WTC11 (cell line): ENCODE measurements at regions not wholly inside any gene's neighbourhood (a gene's known extent, or its start where the extent isn't known, plus 50 kb on each side); places are given as distances from the start of the nearest gene placed in this dataset.

Source experiments
- CREM ChIP-seq: sonication (generic); formaldehyde crosslinking; IDR thresholded peaks from 2 replicates; pipeline ENCODE4 v1.8.1; 2022; ENCODE audit warnings: mild to moderate bottlenecking, missing genetic modification reagents, moderate library complexity
- IRF2 ChIP-seq: sonication (generic); formaldehyde crosslinking; IDR thresholded peaks from 2 replicates; pipeline ENCODE4 v1.8.0; 2022; ENCODE audit warnings: low read depth, missing genetic modification reagents, borderline replicate concordance
- ZNF232 ChIP-seq: sonication (generic); formaldehyde crosslinking; IDR thresholded peaks from 2 replicates; pipeline ENCODE4 v1.8.0; 2022; ENCODE audit warnings: mild to moderate bottlenecking, missing genetic modification reagents
- ZNF263 ChIP-seq: sonication (generic); formaldehyde crosslinking; IDR thresholded peaks from 2 replicates; pipeline ENCODE4 v1.8.1; 2022; ENCODE audit warnings: low read depth, mild to moderate bottlenecking, moderate library complexity, missing genetic modification reagents
- TF ChIP-seq, protein P1 (sequence below): sonication (generic); formaldehyde crosslinking; IDR thresholded peaks from 2 replicates; pipeline ENCODE4 v1.8.1; 2022; ENCODE audit warnings: low read depth, missing genetic modification reagents, borderline replicate concordance
- TF ChIP-seq, protein P2 (sequence below): sonication (generic); formaldehyde crosslinking; IDR thresholded peaks from 2 replicates; pipeline ENCODE4 v1.8.1; 2023; ENCODE audit warnings: mild to moderate bottlenecking, missing genetic modification reagents, borderline replicate concordance
- TF ChIP-seq, protein P3 (sequence below): fragments of 200-600 bp; IDR thresholded peaks from 2 replicates; pipeline ENCODE4 v1.8.0; 2022; ENCODE audit warnings: antibody characterized with exemption
- TF ChIP-seq, protein P4 (sequence below): sonication (generic); formaldehyde crosslinking; conservative IDR thresholded peaks from 2 replicates; pipeline ENCODE4 v1.8.1; 2023; ENCODE audit warnings: mild to moderate bottlenecking, low read depth, missing genetic modification reagents, moderate library complexity

DNA sequence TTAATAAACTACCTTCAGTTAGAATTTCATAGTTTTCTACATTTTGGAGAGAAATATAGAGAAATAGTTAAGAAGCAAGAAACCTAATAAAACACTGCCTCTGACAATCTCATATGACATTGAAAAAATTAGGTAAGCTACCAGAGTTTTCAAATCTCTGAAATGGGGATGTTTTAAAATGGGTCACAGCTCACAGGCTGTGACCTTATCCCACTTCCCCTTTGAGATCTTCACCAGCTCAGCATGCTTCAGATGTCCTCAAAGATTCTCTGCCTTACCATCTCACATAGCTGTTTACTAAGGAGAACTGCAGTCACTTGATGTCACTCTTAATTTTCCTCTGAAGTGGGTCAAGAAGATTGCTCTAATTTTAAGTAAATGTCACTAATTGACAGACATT is 717.8 kb downstream of the JRKL start:
- TF ChIP-seq, protein P1, sequence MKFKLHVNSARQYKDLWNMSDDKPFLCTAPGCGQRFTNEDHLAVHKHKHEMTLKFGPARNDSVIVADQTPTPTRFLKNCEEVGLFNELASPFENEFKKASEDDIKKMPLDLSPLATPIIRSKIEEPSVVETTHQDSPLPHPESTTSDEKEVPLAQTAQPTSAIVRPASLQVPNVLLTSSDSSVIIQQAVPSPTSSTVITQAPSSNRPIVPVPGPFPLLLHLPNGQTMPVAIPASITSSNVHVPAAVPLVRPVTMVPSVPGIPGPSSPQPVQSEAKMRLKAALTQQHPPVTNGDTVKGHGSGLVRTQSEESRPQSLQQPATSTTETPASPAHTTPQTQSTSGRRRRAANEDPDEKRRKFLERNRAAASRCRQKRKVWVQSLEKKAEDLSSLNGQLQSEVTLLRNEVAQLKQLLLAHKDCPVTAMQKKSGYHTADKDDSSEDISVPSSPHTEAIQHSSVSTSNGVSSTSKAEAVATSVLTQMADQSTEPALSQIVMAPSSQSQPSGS: no peak
- TF ChIP-seq, protein P2, sequence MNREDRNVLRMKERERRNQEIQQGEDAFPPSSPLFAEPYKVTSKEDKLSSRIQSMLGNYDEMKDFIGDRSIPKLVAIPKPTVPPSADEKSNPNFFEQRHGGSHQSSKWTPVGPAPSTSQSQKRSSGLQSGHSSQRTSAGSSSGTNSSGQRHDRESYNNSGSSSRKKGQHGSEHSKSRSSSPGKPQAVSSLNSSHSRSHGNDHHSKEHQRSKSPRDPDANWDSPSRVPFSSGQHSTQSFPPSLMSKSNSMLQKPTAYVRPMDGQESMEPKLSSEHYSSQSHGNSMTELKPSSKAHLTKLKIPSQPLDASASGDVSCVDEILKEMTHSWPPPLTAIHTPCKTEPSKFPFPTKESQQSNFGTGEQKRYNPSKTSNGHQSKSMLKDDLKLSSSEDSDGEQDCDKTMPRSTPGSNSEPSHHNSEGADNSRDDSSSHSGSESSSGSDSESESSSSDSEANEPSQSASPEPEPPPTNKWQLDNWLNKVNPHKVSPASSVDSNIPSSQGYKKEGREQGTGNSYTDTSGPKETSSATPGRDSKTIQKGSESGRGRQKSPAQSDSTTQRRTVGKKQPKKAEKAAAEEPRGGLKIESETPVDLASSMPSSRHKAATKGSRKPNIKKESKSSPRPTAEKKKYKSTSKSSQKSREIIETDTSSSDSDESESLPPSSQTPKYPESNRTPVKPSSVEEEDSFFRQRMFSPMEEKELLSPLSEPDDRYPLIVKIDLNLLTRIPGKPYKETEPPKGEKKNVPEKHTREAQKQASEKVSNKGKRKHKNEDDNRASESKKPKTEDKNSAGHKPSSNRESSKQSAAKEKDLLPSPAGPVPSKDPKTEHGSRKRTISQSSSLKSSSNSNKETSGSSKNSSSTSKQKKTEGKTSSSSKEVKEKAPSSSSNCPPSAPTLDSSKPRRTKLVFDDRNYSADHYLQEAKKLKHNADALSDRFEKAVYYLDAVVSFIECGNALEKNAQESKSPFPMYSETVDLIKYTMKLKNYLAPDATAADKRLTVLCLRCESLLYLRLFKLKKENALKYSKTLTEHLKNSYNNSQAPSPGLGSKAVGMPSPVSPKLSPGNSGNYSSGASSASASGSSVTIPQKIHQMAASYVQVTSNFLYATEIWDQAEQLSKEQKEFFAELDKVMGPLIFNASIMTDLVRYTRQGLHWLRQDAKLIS (CRISPR knock-in tag): no peak
- TF ChIP-seq, protein P3, sequence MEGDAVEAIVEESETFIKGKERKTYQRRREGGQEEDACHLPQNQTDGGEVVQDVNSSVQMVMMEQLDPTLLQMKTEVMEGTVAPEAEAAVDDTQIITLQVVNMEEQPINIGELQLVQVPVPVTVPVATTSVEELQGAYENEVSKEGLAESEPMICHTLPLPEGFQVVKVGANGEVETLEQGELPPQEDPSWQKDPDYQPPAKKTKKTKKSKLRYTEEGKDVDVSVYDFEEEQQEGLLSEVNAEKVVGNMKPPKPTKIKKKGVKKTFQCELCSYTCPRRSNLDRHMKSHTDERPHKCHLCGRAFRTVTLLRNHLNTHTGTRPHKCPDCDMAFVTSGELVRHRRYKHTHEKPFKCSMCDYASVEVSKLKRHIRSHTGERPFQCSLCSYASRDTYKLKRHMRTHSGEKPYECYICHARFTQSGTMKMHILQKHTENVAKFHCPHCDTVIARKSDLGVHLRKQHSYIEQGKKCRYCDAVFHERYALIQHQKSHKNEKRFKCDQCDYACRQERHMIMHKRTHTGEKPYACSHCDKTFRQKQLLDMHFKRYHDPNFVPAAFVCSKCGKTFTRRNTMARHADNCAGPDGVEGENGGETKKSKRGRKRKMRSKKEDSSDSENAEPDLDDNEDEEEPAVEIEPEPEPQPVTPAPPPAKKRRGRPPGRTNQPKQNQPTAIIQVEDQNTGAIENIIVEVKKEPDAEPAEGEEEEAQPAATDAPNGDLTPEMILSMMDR: no peak
- TF ChIP-seq CREM (CRISPR knock-in tag): no peak
- TF ChIP-seq ZNF263: no peak
- TF ChIP-seq, protein P4, sequence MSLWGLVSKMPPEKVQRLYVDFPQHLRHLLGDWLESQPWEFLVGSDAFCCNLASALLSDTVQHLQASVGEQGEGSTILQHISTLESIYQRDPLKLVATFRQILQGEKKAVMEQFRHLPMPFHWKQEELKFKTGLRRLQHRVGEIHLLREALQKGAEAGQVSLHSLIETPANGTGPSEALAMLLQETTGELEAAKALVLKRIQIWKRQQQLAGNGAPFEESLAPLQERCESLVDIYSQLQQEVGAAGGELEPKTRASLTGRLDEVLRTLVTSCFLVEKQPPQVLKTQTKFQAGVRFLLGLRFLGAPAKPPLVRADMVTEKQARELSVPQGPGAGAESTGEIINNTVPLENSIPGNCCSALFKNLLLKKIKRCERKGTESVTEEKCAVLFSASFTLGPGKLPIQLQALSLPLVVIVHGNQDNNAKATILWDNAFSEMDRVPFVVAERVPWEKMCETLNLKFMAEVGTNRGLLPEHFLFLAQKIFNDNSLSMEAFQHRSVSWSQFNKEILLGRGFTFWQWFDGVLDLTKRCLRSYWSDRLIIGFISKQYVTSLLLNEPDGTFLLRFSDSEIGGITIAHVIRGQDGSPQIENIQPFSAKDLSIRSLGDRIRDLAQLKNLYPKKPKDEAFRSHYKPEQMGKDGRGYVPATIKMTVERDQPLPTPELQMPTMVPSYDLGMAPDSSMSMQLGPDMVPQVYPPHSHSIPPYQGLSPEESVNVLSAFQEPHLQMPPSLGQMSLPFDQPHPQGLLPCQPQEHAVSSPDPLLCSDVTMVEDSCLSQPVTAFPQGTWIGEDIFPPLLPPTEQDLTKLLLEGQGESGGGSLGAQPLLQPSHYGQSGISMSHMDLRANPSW (CRISPR knock-in tag): no peak
- no peak for TF ChIP-seq IRF2
- no peak for TF ChIP-seq ZNF232 (CRISPR knock-in tag)
